K562 (cell line): ENCODE measurements at regions not wholly inside any gene's neighbourhood (a gene's known extent, or its start where the extent isn't known, plus 50 kb on each side); places are given as distances from the start of the nearest gene placed in this dataset.

ENCODE experiments used
- ATAC-seq: fragments of 200-7000 bp; cut with Tn5 transposase; 3 replicates; pipeline ENCODE4 v1.9.1; 2020; ENCODE audit warnings: moderate library complexity
- BruUV-seq: library from RNA; stranded (reverse); fragments of 400-500 nt; replicated peaks from 2 replicates; lab custom pipeline; 2021; lab: Mats Ljungman, UMichigan
- CTCF ChIA-PET: fragments of 300-600 bp; formaldehyde crosslinking; extraction: SDS; loops from one replicate; lab custom pipeline; 2021; ENCODE audit warnings: low intra/inter-chr PET ratio; lab: Yijun Ruan, JAX
- POLR2A ChIA-PET: fragments of 300-600, 350-650 bp; sonication (Branson Sonifier 250); formaldehyde crosslinking; extraction: SDS; loops from one replicate; lab custom pipeline; 2021; ENCODE audit warnings: antibody characterized with exemption, inconsistent platforms; lab: Yijun Ruan, JAX
- DNase-seq, 4 experiments: peaks; one replicate each; pipeline versions ENCODE4 v3.0.0 to v3.0.0-alpha.2; 2011 to 2018; ENCODE audit warnings: low spot score in 3 of 4, mixed read lengths in 3 of 4; ENCODE audit errors: extremely low read depth in 1 of 4
- FAIRE-seq: peaks from 2 replicates; lab custom pipeline; 2011; peaks lifted over from hg19 to GRCh38; lab: Jason Lieb, UNC
- H2AFZ ChIP-seq: 2 replicates; pipeline ENCODE4 v1.6.0; 2011; ENCODE audit warnings: low read depth, low read length, control low read depth, inconsistent platforms
- H3K27ac ChIP-seq: fragments of 200-600 bp; 3 replicates; pipeline ENCODE4 v1.8.0; 2011; ENCODE audit warnings: low read depth, mild to moderate bottlenecking, control low read depth, inconsistent platforms, low read length, moderate library complexity, mixed read lengths; ENCODE audit errors: extremely low read depth
- H3K27me3 ChIP-seq, 2 experiments: fragments of 300-600 bp in 1 of 2; 2 replicates in 1 of 2; 3 replicates in 1 of 2; pipeline versions ENCODE4 v1.6.0 to v1.8.0; 2011; ENCODE audit warnings: inconsistent platforms in 2 of 2, low read length in 2 of 2, mild to moderate bottlenecking in 1 of 2, mixed read lengths in 1 of 2, moderate library complexity in 1 of 2; ENCODE audit not compliant: control insufficient read depth in 2 of 2, insufficient read depth in 2 of 2
- H3K36me3 ChIP-seq: fragments of 300-600 bp; 3 replicates; pipeline ENCODE4 v1.8.0; 2011; ENCODE audit warnings: mild to moderate bottlenecking, low read length, inconsistent platforms; ENCODE audit not compliant: control insufficient read depth, insufficient read depth
- H3K4me1 ChIP-seq, 2 experiments: fragments of 200-600 bp in 1 of 2; replicated peaks in 1 of 2; 2 replicates in 1 of 2; 3 replicates in 1 of 2; pipeline versions ENCODE4 v1.5.1 to v1.8.0; 2011; ENCODE audit warnings: inconsistent platforms in 2 of 2, low read length in 2 of 2, mild to moderate bottlenecking in 1 of 2, mixed read lengths in 1 of 2, moderate library complexity in 1 of 2; ENCODE audit not compliant: control insufficient read depth in 2 of 2, insufficient read depth in 2 of 2
- H3K4me2 ChIP-seq: 2 replicates; pipeline ENCODE4 v1.6.1; 2011; ENCODE audit warnings: low read length, control low read depth, inconsistent platforms, mixed read lengths; ENCODE audit not compliant: insufficient read depth
- H3K4me3 ChIP-seq: fragments of 200-600 bp; sonication (generic), shearing (Covaris generic); 2 replicates; pipeline ENCODE4 v1.5.1; 2016; ENCODE audit warnings: control low read depth, inconsistent platforms
- H3K79me2 ChIP-seq: fragments of 200-600 bp; 3 replicates; pipeline ENCODE4 v1.8.0; 2011; ENCODE audit warnings: low read length, inconsistent platforms; ENCODE audit not compliant: control insufficient read depth, insufficient read depth
- H3K9ac ChIP-seq, 2 experiments: 2 replicates each; pipeline versions ENCODE4 v1.6.0 to v1.6.1; 2011; ENCODE audit warnings: low read depth in 2 of 2, low read length in 2 of 2, control low read depth in 1 of 2, inconsistent platforms in 1 of 2, mild to moderate bottlenecking in 1 of 2, mixed read lengths in 1 of 2; ENCODE audit not compliant: insufficient read depth in 1 of 2
- H3K9me1 ChIP-seq: one replicate; pipeline ENCODE4 v1.6.0; 2011; ENCODE audit warnings: inconsistent platforms, mild to moderate bottlenecking, low read length, moderate library complexity; ENCODE audit not compliant: control insufficient read depth, insufficient read depth
- H3K9me3 ChIP-seq: replicated peaks from 2 replicates; pipeline ENCODE4 v1.5.1; 2011; ENCODE audit warnings: low read depth, low read length, inconsistent platforms; ENCODE audit not compliant: control insufficient read depth, insufficient read depth
- H4K20me1 ChIP-seq: replicated peaks from 2 replicates; pipeline ENCODE4 v1.6.1; 2011; ENCODE audit warnings: low read length, inconsistent platforms, mixed read lengths; ENCODE audit not compliant: control insufficient read depth, insufficient read depth
- BMI1 ChIP-seq: fragments of 150-350 bp; IDR thresholded peaks from 2 replicates; pipeline ENCODE4 v1.6.1; 2014; ENCODE audit warnings: low read length
- E2F5 ChIP-seq: sonication (generic); formaldehyde crosslinking; IDR thresholded peaks from 2 replicates; pipeline ENCODE4 v1.8.0; 2022; ENCODE audit warnings: mild to moderate bottlenecking, missing genetic modification reagents
- GATAD2B ChIP-seq: fragments of 450-650 bp; IDR thresholded peaks from 2 replicates; pipeline ENCODE4 v1.6.1; 2017; ENCODE audit warnings: mild to moderate bottlenecking, borderline replicate concordance
- SMARCC2 ChIP-seq: fragments of 450-650 bp; IDR thresholded peaks from 2 replicates; pipeline ENCODE4 v1.6.1; 2017; ENCODE audit warnings: antibody characterized with exemption, moderate library complexity, mild to moderate bottlenecking, low read depth
- TAF7 ChIP-seq: fragments of 450-650 bp; IDR thresholded peaks from 2 replicates; pipeline ENCODE4 v1.6.1; 2016; ENCODE audit warnings: missing genetic modification characterization, missing compliant biosample characterization
- XRCC4 ChIP-seq: IDR thresholded peaks from one replicate; pipeline ENCODE4 v1.6.1; 2011; ENCODE audit not compliant: insufficient read depth, insufficient read length; ENCODE audit errors: extremely low read depth
- ZC3H4 ChIP-seq: sonication (generic); formaldehyde crosslinking; IDR thresholded peaks from 2 replicates; pipeline ENCODE4 v1.9.0; 2021; ENCODE audit warnings: missing genetic modification reagents, borderline replicate concordance
- ZC3H8 ChIP-seq: fragments of 450-650 bp; IDR thresholded peaks from 2 replicates; pipeline ENCODE4 v1.6.1; 2017
- ZFP36 ChIP-seq: fragments of 150-350 bp; IDR thresholded peaks from 2 replicates; pipeline ENCODE4 v1.6.1; 2018; ENCODE audit warnings: low read length, low read depth; ENCODE audit not compliant: partially characterized antibody
- ZNF124 ChIP-seq: sonication (generic); formaldehyde crosslinking; IDR thresholded peaks from 2 replicates; pipeline ENCODE4 v1.8.1; 2022; ENCODE audit warnings: missing genetic modification reagents
- ZNF263 ChIP-seq: sonication (generic); formaldehyde crosslinking; IDR thresholded peaks from 2 replicates; pipeline ENCODE4 v1.8.0; 2022; ENCODE audit warnings: mild to moderate bottlenecking, missing genetic modification reagents, borderline replicate concordance
- WGBS: fragments of 100-300 bp; shearing (Covaris generic); methylation state at CpG from one replicate; pipeline ENCODE4 v1.1.6; 2016; ENCODE audit warnings: low coverage, mixed read lengths; ENCODE audit not compliant: insufficient coverage; ENCODE audit errors: missing lambda C conversion rate; 5-methylcytosine and 5-hydroxymethylcytosine counted together
- in situ Hi-C: fragments of 300-500 bp; cut with MboI; formaldehyde crosslinking; loops from 4 replicates; pipeline ENCODE4 v1.15.0; 2018; ENCODE audit warnings: inconsistent platforms, mixed read lengths
- intact Hi-C: fragments of 100-400 bp; cut with micrococcal nuclease; formaldehyde crosslinking; loops from 2 replicates; pipeline ENCODE4 v1.14.2; 2022
- TF ChIP-seq, protein P1 (sequence below), 2 experiments: fragments of 200-800 bp in 1 of 2; sonication (Bioruptor generic) in 1 of 2; sonication (generic) in 1 of 2; formaldehyde crosslinking in 1 of 2; IDR thresholded peaks in 1 of 2; conservative IDR thresholded peaks in 1 of 2; 2 replicates each; pipeline versions ENCODE4 v1.5.0 to v1.6.1; 2016 to 2020; ENCODE audit warnings: missing compliant biosample characterization in 1 of 2, missing genetic modification characterization in 1 of 2, missing genetic modification reagents in 1 of 2
- TF ChIP-seq, protein P2 (sequence below): fragments of 450-650 bp; IDR thresholded peaks from 2 replicates; pipeline ENCODE4 v1.6.1; 2016; ENCODE audit warnings: low read depth, mild to moderate bottlenecking, moderate library complexity

DNA sequence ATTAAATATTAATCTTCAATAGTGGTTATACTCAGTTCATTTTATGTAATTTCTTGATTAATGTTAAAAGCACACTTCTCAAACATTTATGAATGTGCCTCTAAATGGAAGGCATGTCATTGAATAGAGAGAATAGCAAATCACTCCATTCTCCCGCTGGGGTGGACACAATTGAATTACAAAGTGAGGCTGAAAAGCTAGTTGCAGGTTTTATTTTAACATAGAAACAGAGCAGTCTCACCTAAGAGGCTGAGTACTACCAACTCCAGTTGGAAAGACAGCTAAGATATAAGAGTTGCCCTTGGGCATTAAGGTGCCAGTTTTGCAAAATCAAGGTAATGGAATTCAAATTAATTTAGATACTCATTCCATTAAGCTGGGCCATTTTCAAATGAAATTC is 147.2 kb downstream of the PCSK1 start:
- CTCF ChIA-PET = no interaction called here
- in situ Hi-C loops = no loop called here
- no peak for FAIRE-seq

GRCh38 chr5:96284727-96285389 is 148.2 kb downstream of the PCSK1 start:
- 0% methylated on average over 4 of the region's 4 CpGs for WGBS
- Histone ChIP-seq H3K27me3 (peaks cover 0 to 3% of the 10 kb centered on the region in 2 experiments; a peak in 1 of 5 replicates), H4K20me1 (no peaks in the 10 kb centered on the region), H3K79me2 (no peaks in the 10 kb centered on the region), H2AFZ (no peak overlapping the region), H3K9ac (no peak overlapping the region), H3K4me2 (no peak overlapping the region), H3K27ac (no peak overlapping the region), H3K4me1 (no peaks in the 10 kb centered on the region), H3K9me3 (no peaks in the 10 kb centered on the region), H3K9me1 (no peaks in the 10 kb centered on the region), H3K36me3 (no peaks in the 10 kb centered on the region), H3K4me3 (no peak overlapping the region)
- ChIA-PET POLR2A (interaction anchor here (0.6 to 1.0 kb wide), 2 partner anchors 10 to 321 kb away, joined by 3 to 4 read pairs; no protein-coding TSS in a partner anchor), CTCF (no interaction called here)
- no peak for FAIRE-seq
- in situ Hi-C loops (no loop called here), intact Hi-C loops (no loop called here)
- ATAC-seq = no peak
- BruUV-seq = no TSS peak
- DNase-seq = no peak
- TF ChIP-seq E2F5 (CRISPR knock-in tag) (no peak), SMARCC2 (no peak), ZNF124 (CRISPR knock-in tag) (no peak), ZFP36 (no peak), TAF7 (no peak), GATAD2B (no peak), ZC3H8 (no peak), ZNF263 (CRISPR knock-in tag) (no peak), XRCC4 (no peak), BMI1 (no peak), ZC3H4 (no peak)
- TF ChIP-seq, protein P1, sequence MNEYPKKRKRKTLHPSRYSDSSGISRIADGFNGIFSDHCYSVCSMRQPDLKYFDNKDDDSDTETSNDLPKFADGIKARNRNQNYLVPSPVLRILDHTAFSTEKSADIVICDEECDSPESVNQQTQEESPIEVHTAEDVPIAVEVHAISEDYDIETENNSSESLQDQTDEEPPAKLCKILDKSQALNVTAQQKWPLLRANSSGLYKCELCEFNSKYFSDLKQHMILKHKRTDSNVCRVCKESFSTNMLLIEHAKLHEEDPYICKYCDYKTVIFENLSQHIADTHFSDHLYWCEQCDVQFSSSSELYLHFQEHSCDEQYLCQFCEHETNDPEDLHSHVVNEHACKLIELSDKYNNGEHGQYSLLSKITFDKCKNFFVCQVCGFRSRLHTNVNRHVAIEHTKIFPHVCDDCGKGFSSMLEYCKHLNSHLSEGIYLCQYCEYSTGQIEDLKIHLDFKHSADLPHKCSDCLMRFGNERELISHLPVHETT (CRISPR knock-in tag; conservative IDR thresholded peaks at IDR 0.05 in 1 of 2, IDR thresholded peaks at IDR 0.05 in 1 of 2) = no peak

More for the DNA sequence above, 147.2 kb downstream of the PCSK1 start:
- Histone ChIP-seq H3K9ac (no peak overlapping the region), H3K9me1 (no peaks in the 10 kb centered on the region), H3K4me1 (no peaks in the 10 kb centered on the region), H3K27ac (no peak overlapping the region), H2AFZ (no peak overlapping the region), H3K9me3 (no peaks in the 10 kb centered on the region), H3K36me3 (no peaks in the 10 kb centered on the region), H3K4me3 (no peak overlapping the region), H3K4me2 (no peak overlapping the region), H3K79me2 (no peaks in the 10 kb centered on the region), H4K20me1 (no peaks in the 10 kb centered on the region), H3K27me3 (peaks cover 0 to 3% of the 10 kb centered on the region in 2 experiments; a peak in 1 of 5 replicates)
- intact Hi-C loops = no loop called here
- no TSS peak for BruUV-seq
- WGBS = 0% methylated on average over 1 of the region's 1 CpG
- TF ChIP-seq, protein P2, sequence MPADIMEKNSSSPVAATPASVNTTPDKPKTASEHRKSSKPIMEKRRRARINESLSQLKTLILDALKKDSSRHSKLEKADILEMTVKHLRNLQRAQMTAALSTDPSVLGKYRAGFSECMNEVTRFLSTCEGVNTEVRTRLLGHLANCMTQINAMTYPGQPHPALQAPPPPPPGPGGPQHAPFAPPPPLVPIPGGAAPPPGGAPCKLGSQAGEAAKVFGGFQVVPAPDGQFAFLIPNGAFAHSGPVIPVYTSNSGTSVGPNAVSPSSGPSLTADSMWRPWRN = no peak
- DNase-seq (no peak), ATAC-seq (no peak)
- POLR2A ChIA-PET = interaction anchor here (1.0 kb wide), 1 partner anchor 11 kb away, joined by 3 read pairs; no protein-coding TSS in a partner anchor
